ENCODE measurements at regions not wholly inside any gene's neighbourhood (a gene's known extent, or its start where the extent isn't known, plus 50 kb on each side); places are given as distances from the start of the nearest gene placed in this dataset.

GRCh38 chr12:61810486-61810885 is 449.7 kb upstream of the USP15 start:
- Histone ChIP-seq H3K27ac (ENCODE audit: low read depth, low read length) (no peak overlapping the region), H3K4me3 (ENCODE audit: low read depth, low read length) (no peak overlapping the region), H3K9me3 (ENCODE audit: control insufficient read depth, insufficient read depth, low read length) (peaks cover 10% of the 10 kb centered on the region; the same call in 1 of the 2 replicates), H3K27me3 (ENCODE audit: control insufficient read depth, insufficient read depth, low read length) (no peaks in the 10 kb centered on the region)
- ChIA-PET CTCF (no interaction called here), POLR2A (no interaction called here)
- TF ChIP-seq CTCF (IDR thresholded peaks at IDR 0.05; ENCODE audit: low read depth, low read length): no peak
- no peak for DNase-seq (ENCODE audit: low read depth, low spot score)

GRCh38 chr12:61821381-61821780 is 438.8 kb upstream of the USP15 start:
- Histone ChIP-seq H3K27me3 (ENCODE audit: control insufficient read depth, insufficient read depth, low read length) (no peaks in the 10 kb centered on the region), H3K27ac (ENCODE audit: low read depth, low read length) (no peak overlapping the region), H3K9me3 (ENCODE audit: control insufficient read depth, insufficient read depth, low read length) (no peaks in the 10 kb centered on the region; the same call in 1 of the 2 replicates), H3K4me3 (ENCODE audit: low read depth, low read length) (no peak overlapping the region)
- TF ChIP-seq CTCF (IDR thresholded peaks at IDR 0.05; ENCODE audit: low read depth, low read length): no peak
- DNase-seq (ENCODE audit: low read depth, low spot score): no peak
- CTCF ChIA-PET: no interaction called here
- POLR2A ChIA-PET: no interaction called here

GRCh38 chr12:61823102-61823501 is 437.1 kb upstream of the USP15 start:
- H3K9me3 ChIP-seq (ENCODE audit: control insufficient read depth, insufficient read depth, low read length): no peaks in the 10 kb centered on the region; the same call in 1 of the 2 replicates
- no peak overlapping the region for H3K4me3 ChIP-seq (ENCODE audit: low read depth, low read length)
- no peak for DNase-seq (ENCODE audit: low read depth, low spot score)
- H3K27me3 ChIP-seq (ENCODE audit: control insufficient read depth, insufficient read depth, low read length): no peaks in the 10 kb centered on the region
- no peak overlapping the region for H3K27ac ChIP-seq (ENCODE audit: low read depth, low read length)
- TF ChIP-seq CTCF (IDR thresholded peaks at IDR 0.05; ENCODE audit: low read depth, low read length): no peak
- POLR2A ChIA-PET: no interaction called here
- CTCF ChIA-PET: no interaction called here

- no peak for DNase-seq (ENCODE audit: low read depth, low spot score)
- ChIA-PET POLR2A (no interaction called here), CTCF (no interaction called here)
- Histone ChIP-seq H3K27me3 (ENCODE audit: control insufficient read depth, insufficient read depth, low read length) (no peaks in the 10 kb centered on the region), H3K27ac (ENCODE audit: low read depth, low read length) (no peak overlapping the region), H3K4me3 (ENCODE audit: low read depth, low read length) (no peak overlapping the region), H3K9me3 (ENCODE audit: control insufficient read depth, insufficient read depth, low read length) (peaks cover 6% of the 10 kb centered on the region; the same call in 1 of the 2 replicates)
- no peak for TF ChIP-seq CTCF (IDR thresholded peaks at IDR 0.05; ENCODE audit: low read depth, low read length)
These were observed 413.4 kb upstream of the USP15 start for GRCh38 chr12:61846765-61847164.

GRCh38 chr12:61848893-61849292 is 411.3 kb upstream of the USP15 start:
- TF ChIP-seq CTCF (IDR thresholded peaks at IDR 0.05; ENCODE audit: low read depth, low read length): no peak
- no peak overlapping the region for H3K4me3 ChIP-seq (ENCODE audit: low read depth, low read length)
- no peaks in the 10 kb centered on the region for H3K27me3 ChIP-seq (ENCODE audit: control insufficient read depth, insufficient read depth, low read length)
- no peak for DNase-seq (ENCODE audit: low read depth, low spot score)
- ChIA-PET CTCF (no interaction called here), POLR2A (no interaction called here)
- peaks cover 11% of the 10 kb centered on the region for H3K9me3 ChIP-seq (ENCODE audit: control insufficient read depth, insufficient read depth, low read length)
- H3K27ac ChIP-seq (ENCODE audit: low read depth, low read length): no peak overlapping the region
